ENCODE measurements at regions not wholly inside any gene's neighbourhood (a gene's known extent, or its start where the extent isn't known, plus 50 kb on each side); places are given as distances from the start of the nearest gene placed in this dataset.

DNA sequence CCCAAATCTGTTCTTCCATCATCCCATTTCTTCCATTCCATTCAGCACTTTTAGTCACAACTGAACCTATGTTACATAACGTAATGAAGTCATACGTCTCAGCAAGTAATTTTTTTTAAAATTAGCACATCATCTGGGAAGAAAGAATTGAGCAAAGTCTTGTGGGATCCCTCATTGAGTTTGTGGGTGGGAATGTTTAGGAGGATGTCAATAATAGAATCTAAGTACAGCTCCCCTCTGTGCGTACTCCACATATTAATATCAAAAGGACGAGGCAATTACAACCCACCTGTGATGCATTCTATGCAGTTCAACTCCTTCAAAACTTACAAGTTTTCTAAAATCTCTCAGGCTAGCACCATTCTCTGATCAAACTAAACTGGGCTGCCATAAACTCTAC is 526.3 kb downstream of the AGTPBP1 start:
- no peaks in the 10 kb centered on the region for H4K20me1 ChIP-seq (ENCODE audit: insufficient read depth, low read length, poor library complexity, severe bottlenecking)
- H3K27me3 ChIP-seq (ENCODE audit: insufficient read depth, low read length, poor library complexity, severe bottlenecking) = no peaks in the 10 kb centered on the region
- no peaks in the 10 kb centered on the region for H3K4me1 ChIP-seq (ENCODE audit: insufficient read depth, low read length, poor library complexity, severe bottlenecking)
- H3F3A ChIP-seq (ENCODE audit: low read depth) = no peaks in the 10 kb centered on the region
- no peaks in the 10 kb centered on the region for H3K36me3 ChIP-seq (ENCODE audit: insufficient read depth, low read length)
- H3K4me3 ChIP-seq (ENCODE audit: low read length, poor library complexity, severe bottlenecking) = no peak overlapping the region
- H3K9me2 ChIP-seq (replicated peaks; ENCODE audit: low read depth, low read length) = no peaks in the 10 kb centered on the region
- H3K79me2 ChIP-seq (ENCODE audit: insufficient read depth, low read length) = no peaks in the 10 kb centered on the region
- no peak overlapping the region for H3K4me2 ChIP-seq (ENCODE audit: low read depth, low read length, poor library complexity, severe bottlenecking)
- TF ChIP-seq EZH2phosphoT487 (IDR thresholded peaks at IDR 0.05; ENCODE audit: borderline replicate concordance) = no peak
- TF ChIP-seq, protein P1, sequence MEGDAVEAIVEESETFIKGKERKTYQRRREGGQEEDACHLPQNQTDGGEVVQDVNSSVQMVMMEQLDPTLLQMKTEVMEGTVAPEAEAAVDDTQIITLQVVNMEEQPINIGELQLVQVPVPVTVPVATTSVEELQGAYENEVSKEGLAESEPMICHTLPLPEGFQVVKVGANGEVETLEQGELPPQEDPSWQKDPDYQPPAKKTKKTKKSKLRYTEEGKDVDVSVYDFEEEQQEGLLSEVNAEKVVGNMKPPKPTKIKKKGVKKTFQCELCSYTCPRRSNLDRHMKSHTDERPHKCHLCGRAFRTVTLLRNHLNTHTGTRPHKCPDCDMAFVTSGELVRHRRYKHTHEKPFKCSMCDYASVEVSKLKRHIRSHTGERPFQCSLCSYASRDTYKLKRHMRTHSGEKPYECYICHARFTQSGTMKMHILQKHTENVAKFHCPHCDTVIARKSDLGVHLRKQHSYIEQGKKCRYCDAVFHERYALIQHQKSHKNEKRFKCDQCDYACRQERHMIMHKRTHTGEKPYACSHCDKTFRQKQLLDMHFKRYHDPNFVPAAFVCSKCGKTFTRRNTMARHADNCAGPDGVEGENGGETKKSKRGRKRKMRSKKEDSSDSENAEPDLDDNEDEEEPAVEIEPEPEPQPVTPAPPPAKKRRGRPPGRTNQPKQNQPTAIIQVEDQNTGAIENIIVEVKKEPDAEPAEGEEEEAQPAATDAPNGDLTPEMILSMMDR (conservative IDR thresholded peaks at IDR 0.05; ENCODE audit: low read length) = no peak
- H3K9me3 ChIP-seq (ENCODE audit: insufficient read depth, low read depth, low read length) = no peaks in the 10 kb centered on the region
- no peak overlapping the region for H3K9ac ChIP-seq (ENCODE audit: low read depth, low read length, poor library complexity, severe bottlenecking)
- no peak overlapping the region for H2AFZ ChIP-seq (ENCODE audit: low read length)

DNA sequence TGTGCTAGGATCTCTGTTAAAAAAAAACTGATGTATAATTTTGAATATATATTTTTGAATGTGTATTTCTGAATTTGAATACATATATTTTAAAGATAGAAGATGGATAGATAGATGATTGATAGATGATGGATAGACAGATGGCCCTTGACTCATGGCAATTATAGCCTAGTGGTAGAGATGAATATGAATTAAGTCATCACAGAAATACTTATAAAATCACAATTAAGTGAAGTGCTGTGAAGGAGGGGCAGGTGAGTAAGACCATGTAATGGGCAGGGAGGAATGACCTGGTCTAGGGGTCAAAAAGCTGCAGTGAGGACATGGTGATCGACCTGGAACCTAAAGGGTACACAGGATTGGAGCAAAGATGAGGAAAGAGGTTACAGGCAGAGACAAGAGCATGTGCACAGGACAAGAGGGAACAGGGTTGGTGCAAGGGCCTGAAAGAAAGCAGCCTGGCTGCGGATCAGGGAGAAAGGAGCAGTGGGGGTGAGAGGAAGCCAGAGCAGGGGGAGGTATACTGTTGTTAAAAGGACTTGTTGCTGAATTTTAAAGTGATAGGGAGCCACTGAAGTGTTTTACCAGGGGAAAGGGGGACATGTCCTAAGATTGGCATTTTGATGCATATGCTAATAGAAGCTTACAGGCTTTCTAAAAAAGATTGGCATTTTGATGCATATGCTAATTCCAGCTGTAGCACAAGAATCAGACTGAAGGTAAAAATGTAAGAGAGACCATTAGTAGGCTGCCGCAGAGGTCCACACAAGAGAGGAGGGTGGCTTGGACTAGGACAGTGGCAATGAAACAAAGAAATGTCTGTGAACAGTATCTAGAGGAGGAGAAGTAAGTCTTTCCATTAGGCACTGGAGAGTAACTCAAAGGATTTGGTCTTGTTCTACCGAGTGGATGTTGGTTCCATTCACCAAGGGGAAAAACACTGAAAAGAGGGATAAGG is 527.8 kb downstream of the AGTPBP1 start:
- Histone ChIP-seq H3K9me3 (ENCODE audit: insufficient read depth, low read depth, low read length) (no peaks in the 10 kb centered on the region), H3F3A (ENCODE audit: low read depth) (no peaks in the 10 kb centered on the region), H3K36me3 (ENCODE audit: insufficient read depth, low read length) (no peaks in the 10 kb centered on the region), H3K79me2 (ENCODE audit: insufficient read depth, low read length) (no peaks in the 10 kb centered on the region), H3K27me3 (ENCODE audit: insufficient read depth, low read length, poor library complexity, severe bottlenecking) (no peaks in the 10 kb centered on the region), H3K9me2 (replicated peaks; ENCODE audit: low read depth, low read length) (no peaks in the 10 kb centered on the region), H3K4me2 (ENCODE audit: low read depth, low read length, poor library complexity, severe bottlenecking) (no peak overlapping the region), H3K9ac (ENCODE audit: low read depth, low read length, poor library complexity, severe bottlenecking) (no peak overlapping the region), H3K4me3 (ENCODE audit: low read length, poor library complexity, severe bottlenecking) (no peak overlapping the region), H4K20me1 (ENCODE audit: insufficient read depth, low read length, poor library complexity, severe bottlenecking) (no peaks in the 10 kb centered on the region), H2AFZ (ENCODE audit: low read length) (no peak overlapping the region), H3K4me1 (ENCODE audit: insufficient read depth, low read length, poor library complexity, severe bottlenecking) (no peaks in the 10 kb centered on the region)
- TF ChIP-seq, protein P1 (conservative IDR thresholded peaks at IDR 0.05; ENCODE audit: low read length) = no peak
- TF ChIP-seq EZH2phosphoT487 (IDR thresholded peaks at IDR 0.05; ENCODE audit: borderline replicate concordance) = no peak

DNA sequence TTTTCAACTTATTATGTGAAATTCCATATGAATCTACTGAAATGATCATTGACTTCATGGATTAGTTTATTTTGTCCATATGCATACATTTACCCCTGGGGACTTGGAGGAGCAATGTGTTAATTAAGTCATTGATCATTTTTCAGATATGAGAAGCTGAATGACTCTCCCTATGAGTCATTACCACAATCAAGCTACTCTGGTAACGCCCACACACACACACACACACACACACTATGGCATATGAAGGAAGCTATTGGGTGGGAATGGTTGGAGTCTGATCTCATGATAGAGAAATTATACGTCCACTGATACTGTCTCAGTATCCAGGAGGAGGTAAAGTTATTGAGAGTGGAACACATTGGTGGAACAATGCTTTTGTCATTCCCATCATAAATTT is 528.9 kb downstream of the AGTPBP1 start:
- no peak overlapping the region for H3K4me2 ChIP-seq (ENCODE audit: low read depth, low read length, poor library complexity, severe bottlenecking)
- no peak overlapping the region for H3K9ac ChIP-seq (ENCODE audit: low read depth, low read length, poor library complexity, severe bottlenecking)
- H3K4me1 ChIP-seq (ENCODE audit: insufficient read depth, low read length, poor library complexity, severe bottlenecking) = no peaks in the 10 kb centered on the region
- H3K9me2 ChIP-seq (replicated peaks; ENCODE audit: low read depth, low read length) = no peaks in the 10 kb centered on the region
- H3K4me3 ChIP-seq (ENCODE audit: low read length, poor library complexity, severe bottlenecking) = no peak overlapping the region
- TF ChIP-seq, protein P1 (conservative IDR thresholded peaks at IDR 0.05; ENCODE audit: low read length) = no peak
- no peak for TF ChIP-seq EZH2phosphoT487 (IDR thresholded peaks at IDR 0.05; ENCODE audit: borderline replicate concordance)
- no peaks in the 10 kb centered on the region for H3K36me3 ChIP-seq (ENCODE audit: insufficient read depth, low read length)
- H3F3A ChIP-seq (ENCODE audit: low read depth) = no peaks in the 10 kb centered on the region
- no peaks in the 10 kb centered on the region for H3K27me3 ChIP-seq (ENCODE audit: insufficient read depth, low read length, poor library complexity, severe bottlenecking)
- no peaks in the 10 kb centered on the region for H4K20me1 ChIP-seq (ENCODE audit: insufficient read depth, low read length, poor library complexity, severe bottlenecking)
- H3K79me2 ChIP-seq (ENCODE audit: insufficient read depth, low read length) = no peaks in the 10 kb centered on the region
- H2AFZ ChIP-seq (ENCODE audit: low read length) = no peak overlapping the region
- H3K9me3 ChIP-seq (ENCODE audit: insufficient read depth, low read depth, low read length) = no peaks in the 10 kb centered on the region

All from Loucy (cell line).